ENCODE measurements at regions not wholly inside any gene's neighbourhood (a gene's known extent, or its start where the extent isn't known, plus 50 kb on each side); places are given as distances from the start of the nearest gene placed in this dataset.
"Not testable (repeated sequence)": the region's sequence is repeated elsewhere in the genome, so short reads cannot be mapped to it uniquely, and the experiment has no call there.

DNA sequence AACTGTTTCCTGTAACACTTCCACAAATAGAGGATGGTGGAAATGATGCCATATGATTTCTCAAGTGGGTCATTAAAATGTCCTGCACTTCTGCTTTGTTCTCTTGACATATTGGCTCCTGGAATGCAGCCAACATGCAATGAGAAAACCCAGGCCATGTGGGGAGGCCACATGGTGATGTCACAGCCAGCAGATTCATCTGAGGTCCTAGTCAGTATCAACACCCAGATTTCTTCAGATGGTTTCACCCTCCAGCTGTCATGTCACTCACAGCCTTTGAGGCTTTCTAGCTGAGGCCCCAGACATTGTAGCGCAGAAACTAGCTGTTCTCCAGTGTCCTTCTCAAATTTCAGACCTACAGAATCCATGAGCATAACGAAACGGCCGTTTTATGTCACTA is 102.3 kb upstream of the NUPR2 start:
- FAIRE-seq: no peak

DNA sequence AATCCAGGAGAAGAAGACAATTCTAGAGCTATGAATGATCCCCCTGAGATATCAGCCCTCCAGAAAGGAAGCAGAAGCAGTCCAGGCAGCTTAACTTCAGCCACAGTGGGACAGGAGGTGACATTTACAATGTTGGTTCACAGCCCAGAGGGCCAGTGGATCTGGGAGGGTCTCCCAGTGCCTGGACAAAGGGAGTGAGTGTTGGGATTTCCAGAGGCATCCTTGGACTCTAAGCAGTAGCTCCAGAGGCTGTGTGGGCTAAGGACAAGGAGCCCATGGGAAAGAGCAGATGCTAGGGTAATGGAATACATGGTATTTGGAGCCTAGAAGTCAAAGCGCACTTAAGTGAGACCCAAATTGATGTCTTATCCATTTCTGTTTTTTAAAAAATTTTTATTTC is 97.4 kb upstream of the NUPR2 start:
- no peak for FAIRE-seq

DNA sequence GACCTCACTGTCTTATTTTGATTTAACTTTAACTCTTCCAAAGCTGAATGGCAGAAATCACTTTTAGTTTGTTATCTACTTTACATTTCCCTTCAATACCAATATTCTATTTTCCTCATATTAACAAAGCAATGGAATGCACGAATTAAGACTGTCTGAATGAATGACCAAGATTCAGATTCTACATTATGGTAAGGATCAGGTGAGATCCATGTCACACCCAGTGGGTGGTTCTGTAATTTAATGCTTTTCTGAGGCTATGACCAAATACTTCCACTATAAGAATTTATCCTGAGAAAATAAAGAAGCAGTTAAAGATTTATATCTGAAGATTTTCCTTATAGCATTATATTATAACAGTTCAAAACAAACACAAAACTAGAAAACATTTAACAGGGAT is 90.2 kb upstream of the NUPR2 start:
- no peak for FAIRE-seq

DNA sequence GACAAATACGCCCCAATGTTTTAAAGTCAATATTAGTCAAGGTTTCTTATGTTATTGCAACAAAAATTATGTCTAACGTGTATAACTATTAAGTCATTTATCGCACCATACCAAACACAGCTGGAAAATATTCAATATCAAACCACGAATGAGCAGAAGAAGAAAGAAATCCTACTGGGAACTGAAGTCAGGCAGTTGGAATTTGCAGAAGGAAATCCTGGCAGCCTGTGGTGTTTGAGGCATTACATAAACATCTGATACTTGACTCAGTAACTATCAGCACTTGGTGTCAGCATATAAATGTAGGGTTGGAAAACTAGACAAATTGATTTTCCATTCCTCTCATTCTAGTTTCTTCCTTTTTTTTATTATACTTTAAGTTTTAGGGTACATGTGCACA is 83.4 kb upstream of the NUPR2 start:
- FAIRE-seq: no peak

DNA sequence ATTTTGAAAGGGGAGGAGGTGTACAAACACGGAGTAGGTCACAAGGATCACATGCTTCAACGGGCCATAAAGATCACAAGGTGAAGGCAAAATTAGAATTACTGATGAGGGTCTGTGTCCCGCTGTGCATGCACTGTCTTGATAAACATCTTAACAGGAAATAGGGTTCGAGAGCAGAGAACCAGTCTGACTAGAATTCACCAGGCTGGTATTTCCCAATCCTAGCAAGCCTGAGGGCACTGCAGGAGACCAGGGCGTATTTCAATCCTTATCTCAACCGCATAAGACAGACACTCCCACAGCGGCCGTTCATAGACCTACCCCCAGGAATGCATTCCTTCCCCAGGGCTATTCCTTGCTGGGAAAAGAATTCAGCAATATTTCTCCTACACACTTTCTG is 80.0 kb upstream of the NUPR2 start:
- not testable (repeated sequence) for FAIRE-seq

DNA sequence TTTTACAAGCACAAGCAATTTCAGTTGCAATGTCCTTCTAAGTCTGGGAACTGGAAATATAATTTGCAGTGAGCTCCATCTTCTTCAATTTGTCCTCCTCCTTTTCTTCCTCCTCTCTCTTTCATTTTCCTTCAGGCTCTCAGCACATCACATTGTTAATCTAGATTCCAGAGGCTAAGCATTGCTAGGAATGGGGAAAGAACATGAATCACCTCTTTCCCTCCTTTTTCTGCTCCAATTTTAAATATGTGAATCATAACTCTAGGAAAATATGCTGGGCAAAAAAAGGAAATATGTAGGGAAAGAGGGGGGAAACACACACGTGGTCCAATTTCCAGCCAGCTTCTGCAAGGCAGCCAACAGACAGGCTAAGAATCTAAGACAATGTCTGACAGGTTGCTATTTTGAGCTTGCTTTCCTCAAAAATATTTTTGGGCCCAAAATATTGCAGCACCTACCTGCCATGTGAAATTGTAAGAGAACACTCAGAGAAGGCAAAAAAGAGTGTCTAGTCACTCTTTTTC is 72.7 kb upstream of the NUPR2 start:
- FAIRE-seq: no peak

DNA sequence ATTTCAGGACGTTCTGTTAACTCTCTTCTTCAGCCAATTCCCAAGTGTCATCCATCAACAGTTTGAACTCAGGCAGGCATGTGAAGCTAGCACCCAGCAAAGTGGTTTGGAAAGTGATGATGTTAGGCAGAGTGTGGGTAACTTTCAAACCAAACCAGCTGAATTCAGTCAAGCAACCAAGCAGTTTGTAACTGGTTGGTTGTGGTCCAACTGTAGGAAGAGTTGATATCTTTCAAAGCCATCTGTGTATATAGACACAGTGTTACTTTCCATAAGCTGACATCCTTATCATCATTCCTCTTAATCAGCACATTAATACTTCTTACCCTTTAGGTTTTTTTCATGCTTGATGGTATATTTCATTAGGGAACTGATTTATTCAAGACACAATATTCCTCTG is 72.2 kb upstream of the NUPR2 start:
- FAIRE-seq: no peak

DNA sequence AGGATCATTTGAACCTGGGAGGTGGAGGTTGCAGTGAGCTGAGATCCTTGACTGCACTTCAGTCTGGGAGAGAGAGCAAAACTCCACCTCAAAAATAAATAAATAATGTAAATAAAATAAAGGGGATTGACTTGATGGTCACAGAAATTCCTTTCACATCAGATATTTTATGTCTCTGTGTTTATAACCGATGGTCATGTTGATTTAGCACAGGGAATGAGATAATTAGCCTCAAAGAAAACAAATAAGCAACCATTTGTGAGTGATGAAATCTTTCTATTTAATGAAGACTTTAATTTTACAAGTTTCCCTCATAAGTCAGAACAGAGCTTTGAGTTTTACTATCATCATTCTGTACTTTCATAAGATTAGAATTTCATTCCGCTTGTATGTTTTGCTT is 64.8 kb upstream of the NUPR2 start:
- no peak for FAIRE-seq

DNA sequence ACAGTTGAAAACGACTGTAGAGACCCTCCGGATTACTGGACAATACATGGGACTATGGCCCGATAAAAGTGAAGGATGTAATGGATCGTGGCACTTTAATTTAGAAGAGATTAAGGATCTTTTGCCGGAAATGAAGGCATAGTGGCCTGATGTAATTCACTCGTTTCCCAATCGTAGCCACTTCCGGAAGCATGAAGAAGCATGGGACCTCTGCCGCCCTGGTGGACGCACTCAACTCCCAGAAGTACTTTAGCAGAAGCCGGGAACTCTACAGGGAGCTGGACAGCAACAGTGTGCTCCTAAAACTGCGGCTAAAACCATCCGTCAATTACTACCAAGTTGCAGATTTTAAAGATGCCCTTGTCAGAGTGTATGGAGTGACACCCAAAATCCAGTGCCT is 59.6 kb upstream of the NUPR2 start:
- no peak for FAIRE-seq

DNA sequence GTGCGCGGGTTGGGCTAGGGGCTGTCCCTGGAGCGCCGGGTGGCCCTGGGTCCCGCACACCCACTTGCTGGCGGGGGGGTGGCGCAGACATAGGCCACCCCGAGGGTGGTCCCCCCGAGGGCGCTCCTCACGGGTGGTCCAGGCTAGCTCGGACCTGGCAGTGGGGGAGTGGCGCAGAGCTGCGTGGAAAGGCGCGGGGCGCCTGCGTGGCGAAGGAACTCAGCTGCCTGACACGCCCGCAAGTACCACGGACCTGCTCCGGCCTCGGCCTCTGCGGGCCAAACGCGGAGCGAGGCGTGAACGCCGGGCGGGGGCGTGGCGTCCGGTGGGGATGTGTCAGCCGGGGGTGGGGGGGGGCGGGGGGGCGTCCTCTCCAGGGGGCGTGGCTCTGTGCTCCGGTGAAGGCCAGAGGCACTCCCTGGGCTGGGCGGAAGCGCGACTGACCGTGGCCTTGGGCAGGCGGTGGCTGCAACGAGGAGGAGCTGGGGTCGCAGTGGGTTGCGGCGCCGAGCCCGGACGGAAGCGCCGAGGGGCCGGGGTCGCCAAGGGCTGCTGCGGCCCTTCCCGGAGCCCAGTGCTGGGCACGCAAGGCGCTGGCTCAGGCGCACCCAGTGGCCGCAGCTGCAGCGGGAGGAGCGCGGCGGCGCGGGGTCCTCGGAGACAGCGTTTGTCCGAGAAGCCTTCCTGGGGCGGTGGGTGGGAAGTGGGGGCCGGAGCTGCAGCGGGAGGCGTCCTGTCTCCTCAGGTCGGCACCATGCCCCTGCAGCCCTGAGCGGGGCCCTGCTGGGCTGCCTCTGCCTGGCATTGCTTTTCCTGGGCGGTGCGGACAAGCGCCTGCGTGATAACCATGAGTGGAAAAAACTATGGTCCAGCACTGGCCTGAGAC is 58.9 kb upstream of the NUPR2 start:
- FAIRE-seq: no peak

DNA sequence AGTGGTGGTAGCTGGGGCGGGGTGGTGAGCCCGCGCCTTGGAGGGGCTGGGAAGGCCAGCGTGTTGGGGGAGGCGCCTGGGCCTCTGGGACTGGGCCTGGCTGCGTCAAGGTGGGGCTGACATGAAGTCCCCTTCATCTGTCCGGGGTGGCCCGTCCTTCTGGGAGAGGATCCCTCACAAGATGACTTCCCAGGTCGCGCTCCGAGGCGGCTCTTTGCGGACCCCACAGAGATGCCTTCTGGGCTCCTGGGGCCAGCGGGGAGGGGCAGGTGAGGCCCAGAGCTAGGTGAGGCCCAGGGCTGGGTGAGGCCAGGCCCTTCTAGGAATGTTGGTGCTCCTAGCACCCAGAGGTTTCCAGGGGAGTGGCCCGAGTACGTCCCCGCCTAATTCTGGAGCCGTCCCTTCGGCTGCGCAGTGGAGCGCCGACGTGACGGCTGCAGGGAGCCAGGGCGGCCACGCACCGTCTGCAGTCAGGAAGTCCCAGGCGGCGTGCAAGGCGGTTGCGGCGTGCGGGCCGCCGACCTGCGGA is 58.2 kb upstream of the NUPR2 start:
- no peak for FAIRE-seq
